Pancreas (tissue), 10 donors: ENCODE measurements at regions not wholly inside any gene's neighbourhood (a gene's known extent, or its start where the extent isn't known, plus 50 kb on each side); places are given as distances from the start of the nearest gene placed in this dataset.
A peak's percentile ranks its signal among the peaks of the same experiment; 100 is the strongest.
"Not testable (repeated sequence)": the region's sequence is repeated elsewhere in the genome, so short reads cannot be mapped to it uniquely, and the experiment has no call there.

Experiments
- ATAC-seq, 4 donors: fragments of 200-7000 bp; cut with Tn5 transposase; one replicate each; pipeline versions ENCODE4 v1.8.0 to v1.9.1; 2020; ENCODE audit warnings: mild to moderate bottlenecking in 4 of 4, moderate library complexity in 4 of 4
- DNase-seq, 6 donors: peaks; one replicate each; pipeline ENCODE4 v3.0.0-alpha.2; 2020
- FAIRE-seq: peaks from 2 replicates; lab custom pipeline; 2012; peaks lifted over from hg19 to GRCh38; lab: Jason Lieb, UNC
- H3K27ac ChIP-seq, 4 donors: fragments of 200-600 bp; sonication (generic); 1 replicate in 3 of 4; 2 replicates in 1 of 4; pipeline versions ENCODE4 v1.5.0 to v1.8.0; 2020
- H3K27me3 ChIP-seq, 4 donors: fragments of 200-600 bp; one replicate each; pipeline ENCODE4 v1.8.0; 2021
- H3K36me3 ChIP-seq, 3 donors: fragments of 200-600 bp; sonication (generic) in 1 of 3; one replicate each; pipeline versions ENCODE4 v1.5.0 to v1.8.0; 2020 to 2021
- H3K4me1 ChIP-seq, 3 donors: fragments of 200-600 bp; one replicate each; pipeline ENCODE4 v1.8.0; 2021
- H3K4me3 ChIP-seq, 4 donors: fragments of 200-600 bp; sonication (generic) in 2 of 4; one replicate each; pipeline versions ENCODE4 v1.5.0 to v1.8.0; 2020 to 2021
- H3K9me3 ChIP-seq, 4 donors: fragments of 200-600 bp; one replicate each; pipeline ENCODE4 v1.8.0; 2021
- WGBS, 2 donors: extraction: QIAGEN DNeasy Blood & Tissue Kit; methylation state at CpG; one replicate each; pipeline ENCODE4 v1.1.7; 2013; 5-methylcytosine and 5-hydroxymethylcytosine counted together
- intact Hi-C, 3 donors: fragments of 100-400 bp; cut with DNase I; formaldehyde crosslinking; loops; one replicate each; pipeline versions ENCODE4 v1.11.1 to v1.14.2; 2022
- donor health status: healthy with polysubstance abuse.
- donor health status: DM: no; HTN: no; CAD: no; lungs with moderate emphysema.
- donor health status: DM: no; HTN: no; CAD: no.
- donor health status: control.
- donor health status: control.
- donor health status: Bipolar disorder and iron deficiency.
- donor health status: DM: yes; HTN: yes; CAD: no.
- donor health status: DM: no; HTN: no; CAD: no.
- donor health status: DM: no; HTN: no; CAD: no.
- donor health status: DM: yes; HTN: yes; CAD: no.

GRCh38 chr1:149369081-149369480, 105.8 kb upstream of the NBPF19 start:
- intact Hi-C loops, H3K36me3 ChIP-seq, H3K27me3 ChIP-seq, H3K4me3 ChIP-seq, DNase-seq, H3K27ac ChIP-seq, H3K9me3 ChIP-seq, FAIRE-seq, H3K4me1 ChIP-seq: not testable (repeated sequence)
- ATAC-seq, result peak in 2 of 4 donors; percentile 44 to 53
- WGBS, 2 donors, result no CpG with 5 or more reads among the region's 1 CpG

DNA sequence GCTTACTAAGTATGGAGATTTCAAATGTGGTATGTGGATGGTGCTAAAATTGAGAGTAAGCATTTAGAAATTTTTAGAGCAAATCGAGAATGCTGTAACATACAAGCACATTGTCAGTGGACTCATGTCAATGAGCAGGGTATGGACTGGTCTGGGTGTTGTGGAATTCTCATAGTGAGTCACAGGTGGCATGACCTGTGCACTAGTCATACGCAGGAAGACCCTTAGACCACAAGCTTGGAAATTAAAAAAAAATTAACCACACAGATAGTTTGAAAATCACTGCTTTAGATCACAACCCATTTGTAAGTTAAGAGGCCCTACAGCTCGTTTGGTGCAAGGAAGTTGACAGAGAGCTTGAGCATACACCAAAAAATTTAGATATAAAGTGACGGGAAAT, 102.9 kb upstream of the NBPF19 start:
- H3K27ac ChIP-seq, H3K36me3 ChIP-seq, H3K27me3 ChIP-seq, H3K4me3 ChIP-seq, DNase-seq, H3K9me3 ChIP-seq, ATAC-seq, FAIRE-seq, intact Hi-C loops, H3K4me1 ChIP-seq: not testable (repeated sequence)
- WGBS, 2 donors, result 96 to 100% methylated on average over 1 of the region's 4 CpGs

GRCh38 chr1:149378462-149378861, 96.4 kb upstream of the NBPF19 start:
- FAIRE-seq, DNase-seq, H3K9me3 ChIP-seq, H3K4me1 ChIP-seq, H3K27me3 ChIP-seq, intact Hi-C loops, ATAC-seq, H3K4me3 ChIP-seq, H3K36me3 ChIP-seq, H3K27ac ChIP-seq: not testable (repeated sequence)
- 61 to 81% methylated on average over 2 of the region's 3 CpGs for WGBS, 2 donors

DNA sequence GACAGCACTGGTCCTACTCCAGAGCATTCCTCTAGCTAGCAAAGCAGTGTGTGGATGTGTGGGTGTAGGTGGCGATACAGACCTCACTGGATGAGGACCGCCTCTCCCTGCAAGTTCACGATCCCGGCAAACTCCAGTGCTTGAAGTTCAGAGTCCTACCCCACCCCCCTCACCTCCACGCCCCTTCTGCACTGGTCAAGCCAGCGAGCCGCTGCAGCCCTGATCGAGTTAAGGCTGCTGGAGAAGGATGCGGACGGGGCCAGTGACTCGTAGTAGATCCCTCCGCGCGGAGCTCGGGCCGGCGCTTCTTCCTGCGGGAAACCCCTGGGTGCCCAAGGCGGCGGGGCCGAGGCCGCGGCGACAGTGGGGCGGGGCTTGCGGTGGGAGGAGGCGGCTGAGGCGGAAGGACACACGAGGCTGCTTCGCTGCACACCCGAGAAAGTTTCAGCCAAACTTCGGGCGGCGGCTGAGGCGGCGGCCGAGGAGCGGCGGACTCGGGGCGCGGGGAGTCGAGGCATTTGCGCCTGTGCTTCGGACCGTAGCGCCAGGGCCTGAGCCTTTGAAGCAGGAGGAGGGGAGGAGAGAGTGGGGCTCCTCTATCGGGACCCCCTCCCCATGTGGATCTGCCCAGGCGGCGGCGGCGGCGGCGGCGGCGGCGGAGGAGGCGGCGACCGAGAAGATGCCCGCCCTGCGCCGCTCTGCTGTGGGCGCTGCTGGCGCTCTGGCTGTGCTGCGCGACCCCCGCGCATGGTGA, 84.5 kb upstream of the NBPF19 start:
- H3K4me1 ChIP-seq, H3K9me3 ChIP-seq, FAIRE-seq, H3K36me3 ChIP-seq, H3K27me3 ChIP-seq, intact Hi-C loops: not testable (repeated sequence)
- H3K27ac ChIP-seq, result peak overlapping the region in 1 of 4 donors; percentile 60
- DNase-seq (peak; percentile 69 to 90 (median 77)), ATAC-seq (peak; percentile 95 to 99 (median 98))
- 1% methylated on average over 11 to 51 of the region's 69 CpGs for WGBS, 2 donors
- H3K4me3 ChIP-seq, result peak overlapping the region in 3 of 4 donors; percentile 23 to 51 (median 39)

GRCh38 chr1:149390931-149391330, 83.9 kb upstream of the NBPF19 start:
- H3K9me3 ChIP-seq, FAIRE-seq, H3K36me3 ChIP-seq, intact Hi-C loops, H3K4me1 ChIP-seq, DNase-seq, H3K27me3 ChIP-seq: not testable (repeated sequence)
- WGBS, 2 donors, result 0% methylated on average over 1 of the region's 43 CpGs; no CpG with 5 or more reads in 1 of the 2 donors
- Histone ChIP-seq H3K27ac (peak overlapping the region in 1 of 4 donors; percentile 60), H3K4me3 (peak overlapping the region in 3 of 4 donors; percentile 23 to 51 (median 39))
- peak in 2 of 4 donors; percentile 43 for ATAC-seq

GRCh38 chr1:149395802-149396201, 79.0 kb upstream of the NBPF19 start:
- intact Hi-C loops, H3K4me1 ChIP-seq: not testable (repeated sequence)

GRCh38 chr1:149398527-149398926, 76.3 kb upstream of the NBPF19 start:
- H3K27ac ChIP-seq, FAIRE-seq, H3K9me3 ChIP-seq, H3K36me3 ChIP-seq, H3K4me1 ChIP-seq, H3K27me3 ChIP-seq, ATAC-seq, intact Hi-C loops, H3K4me3 ChIP-seq: not testable (repeated sequence)
- 59 to 60% methylated on average over 6 of the region's 6 CpGs for WGBS, 2 donors
- DNase-seq, result peak in 3 of 6 donors; percentile 4 to 11 (median 11)

More at GRCh38 chr1:149395802-149396201, 79.0 kb upstream of the NBPF19 start:
- whole genome bisulfite sequencing, 2 donors, result 92 to 94% methylated on average over 2 of the region's 2 CpGs
- not testable (repeated sequence) for H3K27ac ChIP-seq, H3K4me3 ChIP-seq, H3K9me3 ChIP-seq, DNase-seq, H3K27me3 ChIP-seq, ATAC-seq, FAIRE-seq, H3K36me3 ChIP-seq

DNA sequence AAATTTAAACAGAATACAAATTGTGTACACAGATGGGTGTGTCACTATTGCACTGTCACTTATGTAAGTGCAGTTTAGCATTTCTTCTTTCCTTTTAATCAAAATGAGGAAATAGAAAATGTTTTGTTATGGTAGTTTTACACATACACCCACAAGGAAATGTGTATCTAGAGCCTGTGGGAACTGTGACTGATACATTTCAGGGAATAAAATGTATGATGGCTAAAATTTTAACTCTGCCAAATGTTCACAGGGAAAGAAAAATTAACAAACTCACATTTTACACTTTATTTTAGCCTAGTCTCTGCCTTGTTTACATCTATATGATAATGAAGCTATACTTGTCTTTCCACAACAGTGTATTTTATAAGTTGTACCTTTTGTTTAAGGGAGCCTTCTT, 66.4 kb upstream of the NBPF19 start:
- H3K9me3 ChIP-seq, intact Hi-C loops, FAIRE-seq, H3K36me3 ChIP-seq, H3K27ac ChIP-seq, H3K4me1 ChIP-seq, H3K4me3 ChIP-seq, H3K27me3 ChIP-seq, ATAC-seq, DNase-seq: not testable (repeated sequence)

- H3K9me3 ChIP-seq, DNase-seq, H3K4me1 ChIP-seq, intact Hi-C loops, H3K36me3 ChIP-seq, H3K4me3 ChIP-seq, H3K27me3 ChIP-seq, FAIRE-seq, H3K27ac ChIP-seq, ATAC-seq: not testable (repeated sequence)
- no CpG with 5 or more reads among the region's 1 CpG for WGBS, 2 donors
Measured at GRCh38 chr1:149415373-149415772, 59.5 kb upstream of the NBPF19 start.

DNA sequence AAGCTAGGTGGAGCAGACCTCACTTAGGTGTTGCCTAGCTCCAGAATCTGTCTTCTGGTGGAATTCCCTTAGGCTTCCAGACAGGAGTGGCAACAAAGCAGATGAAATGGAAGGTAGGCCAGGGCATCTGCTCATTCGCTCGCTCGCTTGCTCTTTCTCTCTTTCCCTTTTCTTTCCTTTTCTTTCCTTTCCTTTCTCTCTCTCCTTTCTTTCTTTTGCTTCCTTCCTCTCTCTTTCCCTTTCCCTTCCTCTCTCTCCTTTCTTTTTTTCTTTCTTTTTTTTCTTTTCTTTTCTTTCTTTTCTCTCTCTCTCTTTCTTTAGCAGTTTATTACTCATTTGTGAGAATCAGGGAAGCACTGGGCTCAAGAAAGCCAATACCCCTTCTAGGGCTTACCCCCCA, 56.1 kb upstream of the NBPF19 start:
- DNase-seq, intact Hi-C loops, H3K27ac ChIP-seq, H3K9me3 ChIP-seq, H3K4me3 ChIP-seq, H3K27me3 ChIP-seq, H3K36me3 ChIP-seq, H3K4me1 ChIP-seq, ATAC-seq, FAIRE-seq: not testable (repeated sequence)
- WGBS, 2 donors, result 90 to 91% methylated on average over 3 of the region's 3 CpGs

DNA sequence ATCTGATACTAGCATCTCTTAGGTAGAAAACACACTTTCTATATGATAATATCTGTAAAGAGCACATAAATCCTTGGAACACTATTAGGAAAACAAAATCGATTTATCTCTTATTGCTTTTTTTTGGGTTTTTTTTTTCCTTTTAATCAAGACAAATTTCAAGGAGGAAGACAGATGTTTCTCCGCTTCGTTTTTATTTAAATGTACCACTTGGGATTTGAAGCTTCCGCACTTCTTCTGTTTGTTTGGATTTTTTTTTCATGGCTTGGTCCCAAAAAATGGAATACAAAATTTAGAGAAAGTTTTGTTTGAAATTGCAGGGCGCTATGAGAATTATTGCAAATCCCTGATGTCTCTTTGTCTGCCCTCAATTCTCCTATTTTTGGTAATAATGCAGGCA, 51.7 kb upstream of the NBPF19 start:
- WGBS, 2 donors, result 88 to 89% methylated on average over 5 of the region's 5 CpGs
- H3K27me3 ChIP-seq, H3K4me3 ChIP-seq, FAIRE-seq, H3K4me1 ChIP-seq, H3K27ac ChIP-seq, ATAC-seq, H3K36me3 ChIP-seq, H3K9me3 ChIP-seq, intact Hi-C loops, DNase-seq: not testable (repeated sequence)
